NT2/D1 (cell line): ENCODE measurements at regions not wholly inside any gene's neighbourhood (a gene's known extent, or its start where the extent isn't known, plus 50 kb on each side); places are given as distances from the start of the nearest gene placed in this dataset.

Experiments used
- DNase-seq: peaks from one replicate; pipeline ENCODE4 v3.0.0-alpha.2; 2011; ENCODE audit warnings: low read depth, low spot score
- H3K27me3 ChIP-seq: 2 replicates; pipeline ENCODE4 v1.6.0; 2011; ENCODE audit warnings: mild to moderate bottlenecking; ENCODE audit not compliant: insufficient read length, insufficient read depth
- H3K36me3 ChIP-seq: 2 replicates; pipeline ENCODE4 v1.6.1; 2011; ENCODE audit warnings: mild to moderate bottlenecking, low read length, mixed read lengths; ENCODE audit not compliant: insufficient read depth, insufficient read length
- H3K4me1 ChIP-seq: 2 replicates; pipeline ENCODE4 v1.5.1; 2011; ENCODE audit not compliant: insufficient read depth, insufficient read length
- H3K4me3 ChIP-seq: 2 replicates; pipeline ENCODE4 v1.5.1; 2011; ENCODE audit warnings: low read depth; ENCODE audit not compliant: insufficient read length
- H3K9ac ChIP-seq: 2 replicates; pipeline ENCODE4 v1.6.0; 2011; ENCODE audit warnings: low read depth; ENCODE audit not compliant: insufficient read length
- H3K9me3 ChIP-seq: 2 replicates; pipeline ENCODE4 v1.5.1; 2011; ENCODE audit warnings: mild to moderate bottlenecking, low read length; ENCODE audit not compliant: insufficient read depth
- SUZ12 ChIP-seq: IDR thresholded peaks from 2 replicates; pipeline ENCODE4 v1.6.1; 2011; ENCODE audit not compliant: insufficient read length, insufficient read depth; ENCODE audit errors: extremely low read depth
- YY1 ChIP-seq: IDR thresholded peaks from 2 replicates; pipeline ENCODE4 v1.6.1; 2011; ENCODE audit not compliant: insufficient read length, insufficient read depth
- ZNF274 ChIP-seq: IDR thresholded peaks from 2 replicates; pipeline ENCODE4 v1.6.1; 2011; ENCODE audit warnings: mild to moderate bottlenecking, low read depth, low read length

GRCh38 chr15:29873264-29873663 lies 51.0 kb upstream of the TJP1 start:
- Histone ChIP-seq H3K27me3 (no peaks in the 10 kb centered on the region), H3K4me3 (no peak overlapping the region), H3K36me3 (no peaks in the 10 kb centered on the region), H3K9ac (no peak overlapping the region), H3K9me3 (no peaks in the 10 kb centered on the region), H3K4me1 (peaks cover 3% of the 10 kb centered on the region)
- no peak for DNase-seq
- no peak for TF ChIP-seq SUZ12
- TF ChIP-seq ZNF274: no peak
- TF ChIP-seq YY1: no peak

GRCh38 chr15:29872716-29873115 lies 50.4 kb upstream of the TJP1 start:
- no peak for DNase-seq
- Histone ChIP-seq H3K9ac (no peak overlapping the region), H3K36me3 (no peaks in the 10 kb centered on the region), H3K4me3 (no peak overlapping the region), H3K4me1 (peaks cover 3% of the 10 kb centered on the region), H3K27me3 (no peaks in the 10 kb centered on the region), H3K9me3 (no peaks in the 10 kb centered on the region)
- TF ChIP-seq SUZ12 (no peak), ZNF274 (no peak), YY1 (no peak)
